GM23338 (cell line): ENCODE measurements at regions not wholly inside any gene's neighbourhood (a gene's known extent, or its start where the extent isn't known, plus 50 kb on each side); places are given as distances from the start of the nearest gene placed in this dataset.

Experiments used
- ATAC-seq: fragments of 200-7000 bp; cut with Tn5 transposase; 3 replicates; pipeline ENCODE4 v1.9.1; 2020
- DNase-seq: peaks from one replicate; pipeline ENCODE4 v3.0.0-alpha.2; 2015; ENCODE audit warnings: low spot score
- H2AFZ ChIP-seq: fragments of 200-600 bp; sonication (generic); 2 replicates; pipeline ENCODE4 v1.8.0; 2016; ENCODE audit warnings: antibody characterized with exemption, mild to moderate bottlenecking, moderate library complexity
- H3F3A ChIP-seq: fragments of 200-600 bp; sonication (generic); replicated peaks from 2 replicates; pipeline ENCODE4 v1.8.0; 2017; ENCODE audit warnings: antibody characterized with exemption, mixed run types, low read depth
- H3K27ac ChIP-seq: fragments of 200-600 bp; sonication (generic); 2 replicates; pipeline ENCODE4 v1.6.1; 2016; ENCODE audit warnings: low read depth
- H3K27me3 ChIP-seq: fragments of 200-600 bp; sonication (generic); 2 replicates; pipeline ENCODE4 v1.8.0; 2016; ENCODE audit warnings: mild to moderate bottlenecking, mixed run types, moderate library complexity; ENCODE audit not compliant: insufficient read depth
- H3K36me3 ChIP-seq: fragments of 200-600 bp; sonication (generic); 2 replicates; pipeline ENCODE4 v1.8.0; 2016; ENCODE audit warnings: mild to moderate bottlenecking; ENCODE audit not compliant: insufficient read depth
- H3K4me1 ChIP-seq: fragments of 200-600 bp; sonication (generic); 2 replicates; pipeline ENCODE4 v1.8.0; 2016; ENCODE audit warnings: mild to moderate bottlenecking, moderate library complexity; ENCODE audit not compliant: insufficient read depth
- H3K4me2 ChIP-seq: fragments of 200-600 bp; sonication (generic); 2 replicates; pipeline ENCODE4 v1.7.1; 2017; ENCODE audit warnings: mixed run types
- H3K4me3 ChIP-seq: fragments of 200-600 bp; sonication (generic); 2 replicates; pipeline ENCODE4 v1.6.1; 2016; ENCODE audit warnings: mixed run types
- H3K79me2 ChIP-seq: fragments of 200-600 bp; sonication (generic); replicated peaks from 2 replicates; pipeline ENCODE4 v1.8.0; 2017; ENCODE audit warnings: mild to moderate bottlenecking; ENCODE audit not compliant: insufficient read depth
- H3K9me2 ChIP-seq: fragments of 200-600 bp; sonication (generic); 2 replicates; pipeline ENCODE4 v1.8.0; 2017; ENCODE audit not compliant: insufficient read depth
- H4K20me1 ChIP-seq: fragments of 200-600 bp; sonication (generic); replicated peaks from 2 replicates; pipeline ENCODE4 v1.8.0; 2017; ENCODE audit warnings: mild to moderate bottlenecking; ENCODE audit not compliant: insufficient read depth
- H3K27ac Mint-ChIP-seq: 2 replicates; pipeline ENCODE4 v1.8.0; 2020; ENCODE audit warnings: inconsistent platforms, mild to moderate bottlenecking, moderate library complexity, mixed read lengths
- H3K27me3 Mint-ChIP-seq: 3 replicates; pipeline ENCODE4 v1.8.0; 2022; ENCODE audit warnings: low read depth, mild to moderate bottlenecking, moderate library complexity, mixed read lengths, inconsistent platforms; ENCODE audit not compliant: insufficient read depth, poor library complexity
- H3K36me3 Mint-ChIP-seq: 3 replicates; pipeline ENCODE4 v1.8.0; 2021; ENCODE audit warnings: low read depth, mild to moderate bottlenecking, inconsistent platforms, moderate library complexity, mixed read lengths
- H3K4me1 Mint-ChIP-seq: 3 replicates; pipeline ENCODE4 v1.8.0; 2020; ENCODE audit warnings: mild to moderate bottlenecking, inconsistent platforms, mixed read lengths
- H3K4me3 Mint-ChIP-seq: 3 replicates; pipeline ENCODE4 v1.8.0; 2021; ENCODE audit warnings: moderate library complexity, mild to moderate bottlenecking, inconsistent platforms, mixed read lengths
- H3K9me3 Mint-ChIP-seq: 3 replicates; pipeline ENCODE4 v1.8.0; 2020; ENCODE audit warnings: moderate library complexity, mild to moderate bottlenecking, inconsistent platforms, mixed read lengths
- EZH2phosphoT487 ChIP-seq: fragments of 200-600 bp; sonication (generic); IDR thresholded peaks from one replicate; pipeline ENCODE4 v1.8.1; 2018; ENCODE audit warnings: antibody characterized with exemption; ENCODE audit not compliant: unreplicated experiment
- POLR2AphosphoS5 ChIP-seq: IDR thresholded peaks from 2 replicates; pipeline ENCODE4 v1.6.1; 2016; ENCODE audit warnings: antibody characterized with exemption, low read depth
- ZNF114 ChIP-seq: fragments of 250-450 bp; sonication (Bioruptor Pico); IDR thresholded peaks from 2 replicates; pipeline ENCODE4 v1.5.0; 2020; ENCODE audit warnings: mild to moderate bottlenecking, moderate library complexity
- TF ChIP-seq, protein P1 (sequence below): IDR thresholded peaks from one replicate; pipeline ENCODE4 v1.6.1; 2018; ENCODE audit warnings: antibody characterized with exemption; ENCODE audit not compliant: unreplicated experiment
- TF ChIP-seq, protein P2 (sequence below): IDR thresholded peaks from 2 replicates; pipeline ENCODE4 v1.6.1; 2016; ENCODE audit warnings: antibody characterized with exemption
- TF ChIP-seq, protein P3 (sequence below): fragments of 250-450 bp; sonication (Bioruptor Pico); IDR thresholded peaks from 2 replicates; pipeline ENCODE4 v1.5.0; 2020; ENCODE audit warnings: mild to moderate bottlenecking, moderate library complexity

DNA sequence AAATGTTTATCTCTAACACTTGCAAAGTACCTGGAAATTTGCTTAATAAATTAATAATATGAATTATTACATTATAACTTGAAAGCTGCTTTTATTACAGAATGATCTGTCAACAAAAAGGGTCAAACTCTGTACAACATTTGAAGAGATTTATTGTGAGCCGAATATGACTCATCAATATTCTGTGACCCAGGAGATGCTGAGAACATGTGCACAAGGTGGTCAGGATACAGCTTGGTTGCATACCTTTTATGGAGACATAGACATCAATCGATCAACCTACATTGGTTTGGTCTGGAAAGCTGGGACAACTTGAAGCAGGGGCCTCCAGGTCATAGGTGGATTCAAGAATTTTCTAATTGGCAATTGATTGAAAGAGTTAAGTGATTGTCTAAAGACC is 79.0 kb downstream of the RNASET2 start:
- Histone ChIP-seq H3K4me3 (no peak overlapping the region), H3K4me1 (no peaks in the 10 kb centered on the region), H2AFZ (no peak overlapping the region), H3K27ac (no peak overlapping the region), H3F3A (no peaks in the 10 kb centered on the region), H3K9me2 (no peaks in the 10 kb centered on the region), H4K20me1 (no peaks in the 10 kb centered on the region), H3K36me3 (no peaks in the 10 kb centered on the region; the same call in 1 of the 2 replicates), H3K27me3 (no peaks in the 10 kb centered on the region), H3K79me2 (no peaks in the 10 kb centered on the region), H3K4me2 (no peak overlapping the region)
- Mint-ChIP-seq H3K9me3 (0 out of 3 replicates have a peak, but pooled peaks cover 2% of the 10 kb centered on the region), H3K4me1 (peaks cover 7% of the 10 kb centered on the region; the same call in 2 of the 3 replicates), H3K36me3 (no peaks in the 10 kb centered on the region), H3K4me3 (no peak overlapping the region), H3K27ac (no peak overlapping the region), H3K27me3 (peaks cover 4% of the 10 kb centered on the region)
- no peak for DNase-seq
- no peak for ATAC-seq
- TF ChIP-seq, protein P1, sequence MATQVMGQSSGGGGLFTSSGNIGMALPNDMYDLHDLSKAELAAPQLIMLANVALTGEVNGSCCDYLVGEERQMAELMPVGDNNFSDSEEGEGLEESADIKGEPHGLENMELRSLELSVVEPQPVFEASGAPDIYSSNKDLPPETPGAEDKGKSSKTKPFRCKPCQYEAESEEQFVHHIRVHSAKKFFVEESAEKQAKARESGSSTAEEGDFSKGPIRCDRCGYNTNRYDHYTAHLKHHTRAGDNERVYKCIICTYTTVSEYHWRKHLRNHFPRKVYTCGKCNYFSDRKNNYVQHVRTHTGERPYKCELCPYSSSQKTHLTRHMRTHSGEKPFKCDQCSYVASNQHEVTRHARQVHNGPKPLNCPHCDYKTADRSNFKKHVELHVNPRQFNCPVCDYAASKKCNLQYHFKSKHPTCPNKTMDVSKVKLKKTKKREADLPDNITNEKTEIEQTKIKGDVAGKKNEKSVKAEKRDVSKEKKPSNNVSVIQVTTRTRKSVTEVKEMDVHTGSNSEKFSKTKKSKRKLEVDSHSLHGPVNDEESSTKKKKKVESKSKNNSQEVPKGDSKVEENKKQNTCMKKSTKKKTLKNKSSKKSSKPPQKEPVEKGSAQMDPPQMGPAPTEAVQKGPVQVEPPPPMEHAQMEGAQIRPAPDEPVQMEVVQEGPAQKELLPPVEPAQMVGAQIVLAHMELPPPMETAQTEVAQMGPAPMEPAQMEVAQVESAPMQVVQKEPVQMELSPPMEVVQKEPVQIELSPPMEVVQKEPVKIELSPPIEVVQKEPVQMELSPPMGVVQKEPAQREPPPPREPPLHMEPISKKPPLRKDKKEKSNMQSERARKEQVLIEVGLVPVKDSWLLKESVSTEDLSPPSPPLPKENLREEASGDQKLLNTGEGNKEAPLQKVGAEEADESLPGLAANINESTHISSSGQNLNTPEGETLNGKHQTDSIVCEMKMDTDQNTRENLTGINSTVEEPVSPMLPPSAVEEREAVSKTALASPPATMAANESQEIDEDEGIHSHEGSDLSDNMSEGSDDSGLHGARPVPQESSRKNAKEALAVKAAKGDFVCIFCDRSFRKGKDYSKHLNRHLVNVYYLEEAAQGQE: no peak
- TF ChIP-seq POLR2AphosphoS5 (no peak), ZNF114 (no peak)
- TF ChIP-seq, protein P2, sequence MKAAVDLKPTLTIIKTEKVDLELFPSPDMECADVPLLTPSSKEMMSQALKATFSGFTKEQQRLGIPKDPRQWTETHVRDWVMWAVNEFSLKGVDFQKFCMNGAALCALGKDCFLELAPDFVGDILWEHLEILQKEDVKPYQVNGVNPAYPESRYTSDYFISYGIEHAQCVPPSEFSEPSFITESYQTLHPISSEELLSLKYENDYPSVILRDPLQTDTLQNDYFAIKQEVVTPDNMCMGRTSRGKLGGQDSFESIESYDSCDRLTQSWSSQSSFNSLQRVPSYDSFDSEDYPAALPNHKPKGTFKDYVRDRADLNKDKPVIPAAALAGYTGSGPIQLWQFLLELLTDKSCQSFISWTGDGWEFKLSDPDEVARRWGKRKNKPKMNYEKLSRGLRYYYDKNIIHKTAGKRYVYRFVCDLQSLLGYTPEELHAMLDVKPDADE: no peak

DNA sequence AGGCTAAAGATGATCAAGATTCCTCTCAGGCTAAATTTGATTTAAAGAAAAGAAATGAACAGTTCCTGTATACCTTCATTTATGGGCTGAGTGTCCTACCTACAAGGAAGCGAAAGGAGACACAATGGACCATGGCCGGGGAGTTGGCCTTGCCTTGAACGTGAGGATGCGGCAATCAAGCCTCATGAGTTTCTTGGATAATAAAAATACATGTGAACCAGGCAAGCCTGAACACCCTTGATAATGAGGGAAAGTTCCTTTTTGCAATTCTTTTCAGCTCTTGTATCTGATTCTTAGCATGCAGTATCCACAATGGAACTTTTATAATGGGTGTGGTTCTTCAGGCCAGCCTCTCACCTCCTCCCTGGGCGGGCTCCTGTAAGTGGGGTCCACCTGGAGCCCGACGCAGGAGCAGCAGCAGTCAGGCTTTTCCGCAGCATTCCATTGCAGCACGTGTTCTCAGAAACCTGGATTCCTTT is 83.8 kb downstream of the RNASET2 start:
- H3K27ac ChIP-seq: no peak overlapping the region
- Mint-ChIP-seq H3K27me3 (peaks cover 5% of the 10 kb centered on the region), H3K4me1 (peaks cover 7% of the 10 kb centered on the region; the same call in 2 of the 3 replicates), H3K27ac (no peak overlapping the region), H3K36me3 (no peaks in the 10 kb centered on the region), H3K9me3 (0 out of 3 replicates have a peak, but pooled peaks cover 2% of the 10 kb centered on the region), H3K4me3 (no peak overlapping the region)
- ATAC-seq (peak; percentile 82), DNase-seq (peak; percentile 63)
- H3K36me3 ChIP-seq: no peaks in the 10 kb centered on the region
- H3K4me1 ChIP-seq: no peaks in the 10 kb centered on the region
- H3K27me3 ChIP-seq: no peaks in the 10 kb centered on the region
- H4K20me1 ChIP-seq: no peaks in the 10 kb centered on the region
- peak overlapping the region; percentile 67; the same call in 1 of the 2 replicates for H2AFZ ChIP-seq
- no peak overlapping the region for H3K4me3 ChIP-seq
- no peak overlapping the region for H3K4me2 ChIP-seq
- H3F3A ChIP-seq: no peaks in the 10 kb centered on the region
- H3K9me2 ChIP-seq: no peaks in the 10 kb centered on the region
- H3K79me2 ChIP-seq: no peaks in the 10 kb centered on the region
- TF ChIP-seq EZH2phosphoT487 (no peak), POLR2AphosphoS5 (no peak)
- TF ChIP-seq, protein P1: no peak
- TF ChIP-seq, protein P3, sequence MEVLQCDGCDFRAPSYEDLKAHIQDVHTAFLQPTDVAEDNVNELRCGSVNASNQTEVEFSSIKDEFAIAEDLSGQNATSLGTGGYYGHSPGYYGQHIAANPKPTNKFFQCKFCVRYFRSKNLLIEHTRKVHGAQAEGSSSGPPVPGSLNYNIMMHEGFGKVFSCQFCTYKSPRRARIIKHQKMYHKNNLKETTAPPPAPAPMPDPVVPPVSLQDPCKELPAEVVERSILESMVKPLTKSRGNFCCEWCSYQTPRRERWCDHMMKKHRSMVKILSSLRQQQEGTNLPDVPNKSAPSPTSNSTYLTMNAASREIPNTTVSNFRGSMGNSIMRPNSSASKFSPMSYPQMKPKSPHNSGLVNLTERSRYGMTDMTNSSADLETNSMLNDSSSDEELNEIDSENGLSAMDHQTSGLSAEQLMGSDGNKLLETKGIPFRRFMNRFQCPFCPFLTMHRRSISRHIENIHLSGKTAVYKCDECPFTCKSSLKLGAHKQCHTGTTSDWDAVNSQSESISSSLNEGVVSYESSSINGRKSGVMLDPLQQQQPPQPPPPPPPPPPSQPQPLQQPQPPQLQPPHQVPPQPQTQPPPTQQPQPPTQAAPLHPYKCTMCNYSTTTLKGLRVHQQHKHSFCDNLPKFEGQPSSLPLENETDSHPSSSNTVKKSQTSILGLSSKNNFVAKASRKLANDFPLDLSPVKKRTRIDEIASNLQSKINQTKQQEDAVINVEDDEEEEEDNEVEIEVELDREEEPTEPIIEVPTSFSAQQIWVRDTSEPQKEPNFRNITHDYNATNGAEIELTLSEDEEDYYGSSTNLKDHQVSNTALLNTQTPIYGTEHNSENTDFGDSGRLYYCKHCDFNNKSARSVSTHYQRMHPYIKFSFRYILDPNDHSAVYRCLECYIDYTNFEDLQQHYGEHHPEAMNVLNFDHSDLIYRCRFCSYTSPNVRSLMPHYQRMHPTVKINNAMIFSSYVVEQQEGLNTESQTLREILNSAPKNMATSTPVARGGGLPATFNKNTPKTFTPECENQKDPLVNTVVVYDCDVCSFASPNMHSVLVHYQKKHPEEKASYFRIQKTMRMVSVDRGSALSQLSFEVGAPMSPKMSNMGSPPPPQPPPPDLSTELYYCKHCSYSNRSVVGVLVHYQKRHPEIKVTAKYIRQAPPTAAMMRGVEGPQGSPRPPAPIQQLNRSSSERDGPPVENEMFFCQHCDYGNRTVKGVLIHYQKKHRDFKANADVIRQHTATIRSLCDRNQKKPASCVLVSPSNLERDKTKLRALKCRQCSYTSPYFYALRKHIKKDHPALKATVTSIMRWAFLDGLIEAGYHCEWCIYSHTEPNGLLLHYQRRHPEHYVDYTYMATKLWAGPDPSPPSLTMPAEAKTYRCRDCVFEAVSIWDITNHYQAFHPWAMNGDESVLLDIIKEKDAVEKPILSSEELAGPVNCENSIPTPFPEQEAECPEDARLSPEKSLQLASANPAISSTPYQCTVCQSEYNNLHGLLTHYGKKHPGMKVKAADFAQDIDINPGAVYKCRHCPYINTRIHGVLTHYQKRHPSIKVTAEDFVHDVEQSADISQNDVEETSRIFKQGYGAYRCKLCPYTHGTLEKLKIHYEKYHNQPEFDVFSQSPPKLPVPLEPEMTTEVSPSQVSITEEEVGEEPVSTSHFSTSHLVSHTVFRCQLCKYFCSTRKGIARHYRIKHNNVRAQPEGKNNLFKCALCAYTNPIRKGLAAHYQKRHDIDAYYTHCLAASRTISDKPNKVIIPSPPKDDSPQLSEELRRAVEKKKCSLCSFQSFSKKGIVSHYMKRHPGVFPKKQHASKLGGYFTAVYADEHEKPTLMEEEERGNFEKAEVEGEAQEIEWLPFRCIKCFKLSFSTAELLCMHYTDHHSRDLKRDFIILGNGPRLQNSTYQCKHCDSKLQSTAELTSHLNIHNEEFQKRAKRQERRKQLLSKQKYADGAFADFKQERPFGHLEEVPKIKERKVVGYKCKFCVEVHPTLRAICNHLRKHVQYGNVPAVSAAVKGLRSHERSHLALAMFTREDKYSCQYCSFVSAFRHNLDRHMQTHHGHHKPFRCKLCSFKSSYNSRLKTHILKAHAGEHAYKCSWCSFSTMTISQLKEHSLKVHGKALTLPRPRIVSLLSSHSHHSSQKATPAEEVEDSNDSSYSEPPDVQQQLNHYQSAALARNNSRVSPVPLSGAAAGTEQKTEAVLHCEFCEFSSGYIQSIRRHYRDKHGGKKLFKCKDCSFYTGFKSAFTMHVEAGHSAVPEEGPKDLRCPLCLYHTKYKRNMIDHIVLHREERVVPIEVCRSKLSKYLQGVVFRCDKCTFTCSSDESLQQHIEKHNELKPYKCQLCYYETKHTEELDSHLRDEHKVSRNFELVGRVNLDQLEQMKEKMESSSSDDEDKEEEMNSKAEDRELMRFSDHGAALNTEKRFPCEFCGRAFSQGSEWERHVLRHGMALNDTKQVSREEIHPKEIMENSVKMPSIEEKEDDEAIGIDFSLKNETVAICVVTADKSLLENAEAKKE: no peak
